ENCODE measurements at regions not wholly inside any gene's neighbourhood (a gene's known extent, or its start where the extent isn't known, plus 50 kb on each side); places are given as distances from the start of the nearest gene placed in this dataset.

GRCh38 chr14:101634850-101635748 lies 73.8 kb downstream of the DIO3 start:
- no peak for TF ChIP-seq CTCF (IDR thresholded peaks at IDR 0.05)
- TF ChIP-seq POLR2A (IDR thresholded peaks at IDR 0.05) = no peak
